ENCODE measurements at regions not wholly inside any gene's neighbourhood (a gene's known extent, or its start where the extent isn't known, plus 50 kb on each side); places are given as distances from the start of the nearest gene placed in this dataset.

DNA sequence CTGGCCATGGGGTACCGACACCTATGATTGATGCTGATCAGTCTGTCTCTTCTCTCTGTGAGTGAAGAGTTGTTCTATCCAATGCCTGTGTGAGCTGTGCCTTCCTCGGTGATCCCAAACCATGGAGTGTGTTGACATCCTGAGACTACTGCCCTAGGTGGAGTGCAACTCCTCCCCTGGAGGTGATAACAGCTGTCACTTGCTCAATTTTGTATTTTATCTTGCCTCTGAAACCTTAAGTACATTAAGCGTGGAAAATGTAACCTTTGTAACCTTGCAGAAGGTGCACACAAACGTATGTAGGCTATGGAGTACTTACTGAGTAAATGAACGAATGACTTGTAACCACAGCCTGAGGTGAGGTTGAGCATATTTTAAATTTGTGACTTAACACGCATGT, 256.2 kb downstream of the FNDC1 start:
- no peak overlapping the region for H2BK20ac ChIP-seq (ENCODE audit: low read depth, low read length, poor library complexity, severe bottlenecking)
- no CpG with 5 or more reads among the region's 6 CpGs for WGBS (ENCODE audit: extremely low coverage, insufficient read length, low lambda C conversion rate)
- no peak overlapping the region for H2BK12ac ChIP-seq (ENCODE audit: insufficient read length, low read depth, low read length)
- no peak overlapping the region for H2AFZ ChIP-seq (ENCODE audit: low read length)
- H3K4me2 ChIP-seq (ENCODE audit: insufficient read depth, insufficient read length, low read length) = no peak overlapping the region
- H3K56ac ChIP-seq (ENCODE audit: insufficient read length, low read depth, low read length) = no peak overlapping the region
- H3K18ac ChIP-seq (ENCODE audit: insufficient read length, low read depth, low read length) = no peak overlapping the region
- H3K27me3 ChIP-seq (ENCODE audit: insufficient read depth, low read length) = no peaks in the 10 kb centered on the region
- H3K14ac ChIP-seq (ENCODE audit: insufficient read depth, low read length) = no peak overlapping the region
- H3K9me3 ChIP-seq (ENCODE audit: control insufficient read depth, low read depth, low read length) = no peaks in the 10 kb centered on the region
- peaks cover 0 to 49% of the 10 kb centered on the region in 2 experiments; a peak in 3 of 5 replicates for H3K9me3 Mint-ChIP-seq
- H4K8ac ChIP-seq (replicated peaks; ENCODE audit: insufficient read length, low read depth, low read length) = no peak overlapping the region
- H3K27ac ChIP-seq (ENCODE audit: insufficient read length, low read depth, low read length) = no peak overlapping the region
- peaks cover 2 to 8% of the 10 kb centered on the region in 2 experiments; a peak in 3 of 4 replicates for H3K4me1 Mint-ChIP-seq
- H3K9ac ChIP-seq (ENCODE audit: extremely low read depth, insufficient read length, low read length) = no peak overlapping the region
- H3K79me2 ChIP-seq (ENCODE audit: insufficient read depth, low read length) = no peaks in the 10 kb centered on the region
- H4K91ac ChIP-seq (ENCODE audit: insufficient read length, low read depth, low read length) = no peak overlapping the region
- H3K36me3 Mint-ChIP-seq (ENCODE audit: insufficient read depth in 1 of 3, low read depth in 3 of 3) = no peaks in the 10 kb centered on the region
- no peak overlapping the region for H3K4ac ChIP-seq (ENCODE audit: low read depth, low read length)
- H2BK15ac ChIP-seq (ENCODE audit: low read depth, low read length) = no peak overlapping the region
- no peaks in the 10 kb centered on the region for H3K4me1 ChIP-seq (ENCODE audit: insufficient read depth, low read length)
- DNase-seq = no peak
- H3K79me1 ChIP-seq (ENCODE audit: insufficient read depth, low read depth, low read length, poor library complexity, severe bottlenecking) = no peaks in the 10 kb centered on the region
- H2AK5ac ChIP-seq (ENCODE audit: insufficient read length, low read length) = no peak overlapping the region
- H3K23me2 ChIP-seq (ENCODE audit: insufficient read length, low read depth, low read length, poor library complexity, severe bottlenecking) = no peaks in the 10 kb centered on the region
- H2BK5ac ChIP-seq (ENCODE audit: insufficient read length, low read length) = no peak overlapping the region
- TF ChIP-seq, protein P1, sequence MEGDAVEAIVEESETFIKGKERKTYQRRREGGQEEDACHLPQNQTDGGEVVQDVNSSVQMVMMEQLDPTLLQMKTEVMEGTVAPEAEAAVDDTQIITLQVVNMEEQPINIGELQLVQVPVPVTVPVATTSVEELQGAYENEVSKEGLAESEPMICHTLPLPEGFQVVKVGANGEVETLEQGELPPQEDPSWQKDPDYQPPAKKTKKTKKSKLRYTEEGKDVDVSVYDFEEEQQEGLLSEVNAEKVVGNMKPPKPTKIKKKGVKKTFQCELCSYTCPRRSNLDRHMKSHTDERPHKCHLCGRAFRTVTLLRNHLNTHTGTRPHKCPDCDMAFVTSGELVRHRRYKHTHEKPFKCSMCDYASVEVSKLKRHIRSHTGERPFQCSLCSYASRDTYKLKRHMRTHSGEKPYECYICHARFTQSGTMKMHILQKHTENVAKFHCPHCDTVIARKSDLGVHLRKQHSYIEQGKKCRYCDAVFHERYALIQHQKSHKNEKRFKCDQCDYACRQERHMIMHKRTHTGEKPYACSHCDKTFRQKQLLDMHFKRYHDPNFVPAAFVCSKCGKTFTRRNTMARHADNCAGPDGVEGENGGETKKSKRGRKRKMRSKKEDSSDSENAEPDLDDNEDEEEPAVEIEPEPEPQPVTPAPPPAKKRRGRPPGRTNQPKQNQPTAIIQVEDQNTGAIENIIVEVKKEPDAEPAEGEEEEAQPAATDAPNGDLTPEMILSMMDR (conservative IDR thresholded peaks at IDR 0.05) = no peak
- H3K23ac ChIP-seq (ENCODE audit: insufficient read length, low read depth, low read length) = no peak overlapping the region
- H3K27me3 Mint-ChIP-seq (ENCODE audit: low read depth) = peaks cover 21% of the 10 kb centered on the region
- no peaks in the 10 kb centered on the region for H4K20me1 ChIP-seq (ENCODE audit: control insufficient read depth, insufficient read depth, insufficient read length)
- no peak overlapping the region for H3K4me3 Mint-ChIP-seq
- no peak overlapping the region for H3T11ph ChIP-seq (ENCODE audit: low read length)
- H2BK120ac ChIP-seq (ENCODE audit: low read depth, low read length, poor library complexity, severe bottlenecking) = no peak overlapping the region
- H4K5ac ChIP-seq (ENCODE audit: insufficient read length, low read depth, low read length) = no peak overlapping the region
- H3K27ac Mint-ChIP-seq = no peak overlapping the region

Measured in H9 (cell line).